GM12892 (cell line): ENCODE measurements at regions not wholly inside any gene's neighbourhood (a gene's known extent, or its start where the extent isn't known, plus 50 kb on each side); places are given as distances from the start of the nearest gene placed in this dataset.
"Not testable (repeated sequence)": the region's sequence is repeated elsewhere in the genome, so short reads cannot be mapped to it uniquely, and the experiment has no call there.

Experiments
- DNase-seq: peaks from one replicate; pipeline ENCODE4 v3.0.0; 2011; ENCODE audit not compliant: insufficient read length
- FAIRE-seq: peaks from 2 replicates; lab custom pipeline; 2011; peaks lifted over from hg19 to GRCh38; lab: Jason Lieb, UNC
- POLR2A ChIP-seq: IDR thresholded peaks from 2 replicates; pipeline ENCODE4 v1.6.1; 2011; ENCODE audit warnings: low read depth, low read length, control low read depth
- POLR2AphosphoS5 ChIP-seq: IDR thresholded peaks from 2 replicates; pipeline ENCODE4 v1.6.1; 2011; ENCODE audit warnings: low read depth, low read length, control low read depth
- TAF1 ChIP-seq: IDR thresholded peaks from 2 replicates; pipeline ENCODE4 v1.6.1; 2011; ENCODE audit warnings: low read depth, mild to moderate bottlenecking, control low read depth, low read length, borderline replicate concordance

DNA sequence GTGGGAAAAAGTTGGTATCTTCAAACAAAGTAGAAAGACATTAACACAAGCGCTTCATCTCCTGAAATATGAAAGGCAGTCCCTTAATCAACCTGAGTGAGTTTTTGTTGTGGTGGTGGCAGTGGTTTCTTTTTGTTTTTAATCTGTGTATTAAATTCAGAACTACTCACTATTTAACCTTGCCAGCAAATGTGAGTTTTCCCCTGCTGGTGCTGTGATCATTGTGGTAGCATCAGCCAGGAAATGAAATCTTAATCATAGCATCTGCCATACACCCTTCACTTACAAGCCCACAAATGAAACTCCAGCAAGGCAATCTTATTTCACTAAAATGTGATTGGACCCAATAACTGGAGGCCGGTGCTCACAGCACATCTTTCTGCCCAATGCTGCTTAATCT is 229.7 kb downstream of the SHOX2 start:
- TF ChIP-seq POLR2AphosphoS5 (no peak), POLR2A (no peak), TAF1 (no peak)
- no peak for DNase-seq
- no peak for FAIRE-seq

DNA sequence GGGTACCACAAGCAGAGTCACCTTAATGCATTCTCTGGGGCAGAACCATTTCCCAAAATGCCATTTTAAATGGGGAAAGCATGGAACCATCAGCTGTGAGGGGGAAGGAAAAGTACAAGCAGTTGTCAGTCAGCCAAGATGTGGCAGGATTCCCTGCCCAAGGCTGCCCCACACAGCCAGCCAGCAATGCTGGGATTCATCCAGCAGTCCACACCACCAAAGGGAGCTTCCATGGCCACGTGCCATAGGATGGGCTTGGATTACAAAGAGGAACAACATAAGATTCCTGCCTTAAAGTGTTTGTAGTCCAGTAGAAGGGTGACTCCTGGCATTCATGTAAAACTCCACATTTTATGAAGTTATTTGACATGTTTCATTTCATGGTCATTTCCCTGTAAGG is 233.3 kb downstream of the SHOX2 start:
- no peak for FAIRE-seq
- TF ChIP-seq POLR2A, result no peak
- no peak for TF ChIP-seq POLR2AphosphoS5
- no peak for TF ChIP-seq TAF1
- DNase-seq, result no peak

DNA sequence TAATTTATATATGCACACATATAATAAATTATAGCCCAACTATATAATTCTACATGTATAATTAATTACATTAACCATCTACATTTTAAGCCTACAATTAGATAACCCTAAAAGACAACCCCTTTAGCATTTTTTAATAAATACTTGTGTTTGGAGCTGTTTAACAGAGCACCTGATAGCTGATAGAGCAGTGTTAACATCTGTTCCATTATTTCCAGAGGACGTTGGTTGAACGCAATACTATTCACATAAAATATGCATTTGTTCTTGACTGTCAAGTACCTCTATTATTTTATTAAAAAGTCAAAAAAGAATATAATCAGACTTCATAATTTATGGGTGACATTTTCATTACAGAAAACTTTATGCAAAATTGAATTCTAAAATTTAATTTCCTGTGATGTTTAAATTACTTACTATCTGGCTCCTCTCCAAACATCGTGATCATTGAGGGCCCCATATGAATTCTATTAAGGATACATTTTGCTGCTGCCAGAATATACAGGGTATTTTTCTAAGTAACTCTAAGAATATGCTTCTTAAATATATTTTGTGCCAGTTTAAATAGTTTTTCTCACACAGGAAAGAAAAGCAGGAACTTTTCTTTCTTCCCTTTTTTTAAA is 234.3 kb downstream of the SHOX2 start:
- FAIRE-seq (no peak), DNase-seq (no peak)
- TF ChIP-seq POLR2A, result no peak
- TF ChIP-seq POLR2AphosphoS5, result no peak
- TF ChIP-seq TAF1, result no peak

DNA sequence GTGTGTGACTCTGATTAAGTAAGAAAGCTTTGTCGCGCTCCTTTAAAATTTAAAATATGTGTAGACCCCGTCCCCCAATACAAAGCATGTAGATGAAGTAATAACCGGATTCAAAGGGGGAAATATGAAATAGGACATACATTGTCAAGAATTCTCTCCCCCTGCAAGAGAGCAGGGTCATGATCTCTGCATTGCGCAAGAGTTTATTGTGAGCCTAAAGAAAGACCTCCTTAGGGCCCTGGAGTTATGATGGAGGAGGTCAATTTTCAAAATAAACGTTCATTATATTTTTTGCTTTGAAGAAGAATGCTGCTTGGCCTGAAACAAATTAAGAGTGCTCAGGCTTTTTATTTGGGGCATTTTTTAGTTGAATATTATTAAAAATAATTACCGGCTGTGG is 235.0 kb downstream of the SHOX2 start:
- DNase-seq, result no peak
- FAIRE-seq, result no peak
- no peak for TF ChIP-seq TAF1
- TF ChIP-seq POLR2AphosphoS5, result no peak
- no peak for TF ChIP-seq POLR2A

DNA sequence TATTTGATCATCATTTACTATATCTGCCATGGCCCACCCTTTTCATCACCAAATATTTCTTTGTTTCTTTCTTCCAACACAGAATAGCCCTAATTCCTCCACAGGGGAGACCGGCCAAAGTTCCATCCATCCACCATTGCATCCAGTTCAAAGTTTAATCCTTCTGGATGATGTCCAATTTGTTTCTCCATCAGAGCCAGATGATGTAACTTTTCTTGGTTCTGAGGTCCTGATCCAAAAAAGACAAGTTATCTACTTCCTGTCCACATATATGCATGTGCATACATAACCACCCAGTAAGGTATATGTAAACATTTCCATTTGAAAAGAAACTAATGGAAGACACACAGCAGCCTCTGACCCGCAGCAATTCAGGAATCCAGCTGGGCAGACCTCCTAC is 237.3 kb downstream of the SHOX2 start:
- DNase-seq (no peak), FAIRE-seq (no peak)
- no peak for TF ChIP-seq POLR2A

DNA sequence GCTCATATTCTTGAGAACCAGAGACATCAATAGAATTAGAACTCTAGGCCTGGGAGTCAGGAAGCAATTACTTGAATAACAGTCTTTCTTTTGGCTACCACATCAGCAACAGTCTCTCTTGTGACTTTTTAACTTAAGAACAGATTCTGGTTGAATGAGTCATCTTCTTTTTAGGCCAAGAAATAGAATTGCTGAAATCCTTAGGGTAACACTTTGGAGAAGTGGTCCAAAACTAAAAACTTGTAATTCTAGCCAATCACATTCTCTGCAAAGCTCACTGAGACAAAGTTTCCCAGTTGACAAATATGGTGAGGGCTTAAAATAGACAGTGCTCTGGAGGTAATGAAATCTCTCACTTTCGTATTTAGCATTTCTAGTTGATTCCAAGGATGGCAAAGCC is 238.0 kb downstream of the SHOX2 start:
- no peak for DNase-seq
- TF ChIP-seq POLR2A, result no peak
- TF ChIP-seq POLR2AphosphoS5, result no peak
- TF ChIP-seq TAF1, result no peak
- no peak for FAIRE-seq

DNA sequence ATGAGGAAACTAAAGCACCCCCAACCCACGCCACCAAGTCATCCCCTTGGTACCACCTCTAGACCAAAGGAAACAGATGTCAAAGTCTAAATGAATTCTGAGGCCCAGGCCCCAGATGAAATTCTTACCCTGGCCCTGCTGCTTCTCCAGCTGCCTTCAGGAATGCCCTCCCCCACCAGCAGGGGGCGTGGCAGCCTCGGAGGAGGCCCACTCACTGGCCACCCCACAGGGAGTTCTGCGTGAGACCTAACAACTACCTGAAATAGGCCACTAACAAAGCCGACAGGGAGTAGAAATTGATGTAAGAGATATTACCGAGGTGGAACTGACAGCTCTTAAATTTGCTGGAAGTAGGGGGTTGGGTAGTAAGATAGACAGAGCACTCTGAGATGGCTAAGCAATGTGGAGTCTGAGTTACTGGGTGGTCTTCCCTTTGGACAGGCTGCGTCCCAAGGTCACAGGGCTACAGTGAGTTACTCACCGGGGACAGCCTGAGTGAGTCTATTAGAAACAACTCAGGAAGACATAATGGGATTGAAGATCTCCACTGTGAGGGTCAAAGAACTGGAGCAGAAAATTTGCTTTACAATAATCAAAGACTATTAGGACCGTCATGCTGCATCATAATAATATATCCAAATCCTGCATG is 240.7 kb downstream of the SHOX2 start:
- TF ChIP-seq POLR2AphosphoS5 (no peak), POLR2A (no peak), TAF1 (no peak)
- DNase-seq (peak; percentile 21), FAIRE-seq (peak; percentile 86)

DNA sequence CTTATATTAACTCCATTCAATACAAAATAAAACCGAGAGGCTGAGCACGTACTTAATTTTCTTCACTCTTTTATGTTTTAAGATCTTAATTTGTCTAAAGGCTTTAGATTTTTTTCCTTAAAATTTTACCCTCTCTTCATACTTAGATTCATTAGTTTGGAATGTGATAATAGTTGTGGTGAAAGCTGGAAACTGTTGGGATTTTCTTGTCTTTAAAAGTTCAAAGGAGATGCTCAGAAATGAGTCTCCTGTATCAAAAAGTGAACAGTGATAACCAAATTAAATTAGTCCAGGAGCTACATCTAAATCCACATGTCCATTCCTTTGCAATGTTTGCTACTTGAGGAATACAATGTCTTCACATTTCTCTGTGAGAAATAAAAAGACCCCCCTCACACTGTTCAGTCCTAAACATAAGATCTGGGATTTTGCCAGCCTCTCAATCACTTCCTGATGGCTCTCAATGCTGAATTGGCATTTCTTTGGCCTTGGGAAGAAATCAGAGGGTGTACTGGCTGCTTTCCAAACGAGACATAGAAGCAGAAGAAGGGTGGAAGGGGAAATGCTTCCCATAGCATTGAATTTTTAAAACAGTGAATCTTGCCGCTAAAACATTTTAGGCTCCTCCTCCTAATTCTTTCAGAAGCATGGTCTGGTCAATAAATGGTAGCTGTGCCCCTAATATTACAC is 245.0 kb downstream of the SHOX2 start:
- DNase-seq (no peak), FAIRE-seq (no peak)
- TF ChIP-seq POLR2A, result no peak

DNA sequence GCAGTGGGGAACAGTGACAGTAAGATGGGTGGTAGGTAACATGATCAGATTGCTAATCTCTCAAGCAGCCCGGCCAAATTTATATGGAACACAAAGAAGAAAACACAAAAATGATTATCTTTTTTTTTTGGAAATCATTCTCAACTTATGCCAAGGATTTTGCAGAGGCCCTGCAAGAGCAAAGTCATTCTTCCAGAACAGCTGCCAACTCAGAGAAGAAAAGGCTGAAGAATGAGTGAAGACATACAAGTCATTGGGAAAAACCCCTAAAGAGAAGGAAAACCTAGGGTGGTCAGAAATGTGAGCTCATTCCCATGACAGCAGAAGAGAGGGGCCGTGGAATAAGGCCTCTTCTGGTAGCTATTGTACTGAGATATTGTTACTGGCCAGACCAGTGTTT is 246.7 kb downstream of the SHOX2 start:
- DNase-seq, result no peak
- no peak for FAIRE-seq
- TF ChIP-seq POLR2A, result no peak
- TF ChIP-seq TAF1, result no peak
- no peak for TF ChIP-seq POLR2AphosphoS5

DNA sequence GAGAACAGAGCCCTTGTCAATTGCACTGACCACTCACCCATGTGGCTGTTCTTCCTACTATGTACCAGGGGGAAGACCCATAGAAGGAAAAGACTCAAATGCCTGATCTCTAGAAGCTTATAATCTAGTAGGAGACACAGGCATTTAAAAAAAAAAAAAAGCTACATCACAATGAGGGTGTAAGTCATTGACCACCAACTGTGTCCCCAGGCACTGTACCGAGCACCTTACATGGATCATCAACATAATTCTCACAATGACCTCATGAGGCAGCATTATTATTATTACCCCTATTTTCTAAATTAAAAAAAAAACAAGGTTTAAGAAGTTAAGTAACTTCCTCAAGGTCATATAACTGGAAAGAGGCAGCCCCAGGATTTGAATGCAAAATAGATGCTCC is 247.4 kb downstream of the SHOX2 start:
- TF ChIP-seq POLR2AphosphoS5 (no peak), POLR2A (no peak), TAF1 (no peak)
- FAIRE-seq, result no peak
- DNase-seq, result no peak

DNA sequence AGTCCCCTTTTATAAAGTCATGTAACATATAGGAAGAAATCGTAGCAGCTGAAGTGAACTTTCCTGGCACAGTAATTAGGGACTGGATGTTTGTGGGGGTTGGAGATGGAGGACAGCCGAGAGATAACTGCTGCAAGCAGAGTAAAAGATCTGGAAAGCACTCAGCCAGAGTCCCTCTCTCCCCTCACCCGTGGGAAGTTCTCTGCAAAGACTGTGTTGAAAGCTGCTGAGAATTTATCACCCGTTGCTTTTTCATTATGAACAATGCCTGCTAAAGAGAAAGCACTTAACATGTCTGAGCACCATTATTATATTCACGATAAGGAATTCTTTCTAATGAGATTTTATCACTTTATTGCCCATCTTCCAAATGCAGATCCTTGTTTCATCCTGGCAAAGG is 248.8 kb downstream of the SHOX2 start:
- FAIRE-seq (no peak), DNase-seq (no peak)
- TF ChIP-seq TAF1 (no peak), POLR2A (no peak), POLR2AphosphoS5 (no peak)

DNA sequence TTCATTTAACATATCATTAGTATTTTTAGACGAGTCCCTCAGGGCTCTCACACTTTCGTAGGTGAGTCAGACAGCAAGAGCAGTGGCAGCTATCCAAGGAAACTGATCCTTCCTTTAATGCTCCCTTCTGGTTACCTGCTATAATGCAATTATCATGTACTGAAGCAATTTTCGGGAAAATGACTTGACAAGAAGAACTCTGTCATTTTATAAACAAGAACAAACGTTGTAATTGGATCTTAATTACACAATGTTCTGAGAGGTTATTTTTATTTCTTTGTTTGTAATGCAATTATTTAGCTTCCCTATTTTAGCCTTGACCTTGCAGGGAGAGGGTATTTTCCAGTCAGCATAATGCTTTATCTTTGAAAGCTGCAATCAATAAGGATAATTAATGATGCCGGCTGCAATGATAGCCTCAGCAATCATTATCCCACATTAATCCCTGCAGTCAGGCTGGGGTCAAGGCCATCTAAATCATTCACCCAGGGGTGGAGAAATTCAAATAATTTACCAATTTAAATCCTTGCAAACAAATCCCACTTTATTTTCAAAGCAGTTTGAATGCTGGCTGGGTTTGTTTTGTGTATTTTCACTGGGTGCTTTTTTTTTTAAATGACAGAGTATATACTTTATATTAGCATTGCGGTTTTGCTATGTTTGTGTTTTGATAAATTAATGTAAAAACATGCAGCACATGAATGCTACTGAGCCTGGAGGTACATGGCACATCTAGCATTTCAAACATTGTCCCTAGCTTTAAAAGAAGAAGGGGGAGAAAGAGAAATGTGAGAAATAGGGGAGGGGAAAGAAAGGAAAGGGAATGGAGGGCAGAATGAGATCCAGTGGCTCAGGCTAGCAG is 249.9 kb downstream of the SHOX2 start:
- FAIRE-seq (no peak), DNase-seq (no peak)
- TF ChIP-seq POLR2A (no peak), TAF1 (no peak), POLR2AphosphoS5 (no peak)

DNA sequence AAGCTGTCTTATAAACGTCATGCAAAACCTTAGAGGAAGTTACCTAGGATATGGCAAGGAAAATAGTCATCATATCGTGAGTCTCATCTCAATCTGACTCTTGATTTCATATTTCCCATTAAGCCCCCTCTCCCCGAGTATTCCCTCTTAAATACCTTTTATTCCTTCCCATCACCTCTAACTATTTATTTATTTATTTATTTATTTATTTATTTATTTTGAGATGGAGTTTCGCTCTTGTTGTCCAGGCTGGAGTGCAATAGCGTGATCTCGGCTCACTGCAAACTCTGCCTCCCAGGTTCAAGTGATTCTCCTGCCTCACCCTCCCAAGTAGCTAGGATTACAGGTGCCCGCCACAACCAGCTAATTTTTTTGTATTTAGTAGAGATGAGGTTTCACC is 260.4 kb downstream of the SHOX2 start:
- DNase-seq, FAIRE-seq: not testable (repeated sequence)
